ENCODE measurements at regions not wholly inside any gene's neighbourhood (a gene's known extent, or its start where the extent isn't known, plus 50 kb on each side); places are given as distances from the start of the nearest gene placed in this dataset.
"Not testable (repeated sequence)": the region's sequence is repeated elsewhere in the genome, so short reads cannot be mapped to it uniquely, and the experiment has no call there.

DNA sequence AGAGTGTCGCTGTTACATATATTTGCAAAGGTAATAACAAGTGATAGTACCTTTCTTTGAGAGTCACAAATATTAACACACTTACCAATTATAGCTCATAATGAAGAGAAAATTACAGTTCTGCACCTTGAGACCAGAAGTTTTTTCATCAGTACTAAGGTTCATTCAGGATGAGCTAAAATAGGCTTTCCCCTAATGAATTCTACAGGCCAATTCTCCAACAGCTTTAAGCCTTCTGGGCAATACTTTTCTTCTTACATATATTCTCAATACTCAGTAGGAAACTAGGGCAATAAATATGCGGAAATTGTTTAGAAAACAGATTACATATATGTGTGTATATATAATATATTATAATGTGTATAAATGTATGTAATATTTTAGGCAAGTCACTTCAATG, 2672.8 kb upstream of the PCDH20 start:
- no peak for DNase-seq (ENCODE audit: extremely low read depth, low read depth)
- TF ChIP-seq, protein P1, sequence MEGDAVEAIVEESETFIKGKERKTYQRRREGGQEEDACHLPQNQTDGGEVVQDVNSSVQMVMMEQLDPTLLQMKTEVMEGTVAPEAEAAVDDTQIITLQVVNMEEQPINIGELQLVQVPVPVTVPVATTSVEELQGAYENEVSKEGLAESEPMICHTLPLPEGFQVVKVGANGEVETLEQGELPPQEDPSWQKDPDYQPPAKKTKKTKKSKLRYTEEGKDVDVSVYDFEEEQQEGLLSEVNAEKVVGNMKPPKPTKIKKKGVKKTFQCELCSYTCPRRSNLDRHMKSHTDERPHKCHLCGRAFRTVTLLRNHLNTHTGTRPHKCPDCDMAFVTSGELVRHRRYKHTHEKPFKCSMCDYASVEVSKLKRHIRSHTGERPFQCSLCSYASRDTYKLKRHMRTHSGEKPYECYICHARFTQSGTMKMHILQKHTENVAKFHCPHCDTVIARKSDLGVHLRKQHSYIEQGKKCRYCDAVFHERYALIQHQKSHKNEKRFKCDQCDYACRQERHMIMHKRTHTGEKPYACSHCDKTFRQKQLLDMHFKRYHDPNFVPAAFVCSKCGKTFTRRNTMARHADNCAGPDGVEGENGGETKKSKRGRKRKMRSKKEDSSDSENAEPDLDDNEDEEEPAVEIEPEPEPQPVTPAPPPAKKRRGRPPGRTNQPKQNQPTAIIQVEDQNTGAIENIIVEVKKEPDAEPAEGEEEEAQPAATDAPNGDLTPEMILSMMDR (IDR thresholded peaks at IDR 0.05; ENCODE audit: low read depth, low read length): no peak

DNA sequence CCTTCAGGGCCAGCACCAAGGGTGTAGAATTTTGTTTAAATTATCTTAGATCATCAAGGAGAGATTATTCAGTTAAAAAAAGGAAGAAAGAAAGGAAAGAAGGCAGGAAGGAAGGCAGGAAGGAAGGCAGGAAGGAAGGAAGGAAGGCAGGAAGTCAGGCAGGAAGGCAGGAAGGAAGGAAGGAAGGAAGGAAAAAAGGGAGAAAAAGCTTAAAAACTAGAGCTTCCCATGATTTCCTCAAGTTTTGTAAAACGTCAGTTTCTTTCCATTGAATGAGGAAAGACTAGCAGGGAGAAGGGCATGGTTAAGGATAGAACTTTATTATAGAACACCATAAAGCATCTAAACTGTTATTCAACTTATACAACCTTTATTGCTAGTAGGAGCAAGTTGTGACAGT, 2672.0 kb upstream of the PCDH20 start:
- no peak for DNase-seq (ENCODE audit: extremely low read depth, low read depth)
- TF ChIP-seq, protein P1 (IDR thresholded peaks at IDR 0.05; ENCODE audit: low read depth, low read length): no peak

DNA sequence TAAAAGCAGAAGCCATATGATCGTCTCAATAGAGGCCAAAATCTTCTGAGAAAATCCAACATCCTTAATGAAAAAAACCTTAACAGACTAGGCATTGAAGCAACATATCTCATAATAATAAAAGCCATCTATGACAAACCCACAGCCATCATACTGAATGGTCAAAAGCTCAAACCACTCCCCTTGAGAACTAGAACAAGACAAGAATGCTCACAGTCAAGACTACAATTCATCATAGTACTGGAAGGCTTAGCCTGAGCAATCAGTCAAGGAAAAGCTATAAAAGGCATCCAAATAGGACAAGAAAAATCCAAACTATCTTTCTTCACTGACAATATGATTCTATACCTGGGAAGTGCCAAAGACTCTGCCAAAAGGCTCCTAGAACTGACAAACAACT, 2668.2 kb upstream of the PCDH20 start:
- no peak for DNase-seq (ENCODE audit: extremely low read depth, low read depth)
- TF ChIP-seq, protein P1 (IDR thresholded peaks at IDR 0.05; ENCODE audit: low read depth, low read length): no peak

DNA sequence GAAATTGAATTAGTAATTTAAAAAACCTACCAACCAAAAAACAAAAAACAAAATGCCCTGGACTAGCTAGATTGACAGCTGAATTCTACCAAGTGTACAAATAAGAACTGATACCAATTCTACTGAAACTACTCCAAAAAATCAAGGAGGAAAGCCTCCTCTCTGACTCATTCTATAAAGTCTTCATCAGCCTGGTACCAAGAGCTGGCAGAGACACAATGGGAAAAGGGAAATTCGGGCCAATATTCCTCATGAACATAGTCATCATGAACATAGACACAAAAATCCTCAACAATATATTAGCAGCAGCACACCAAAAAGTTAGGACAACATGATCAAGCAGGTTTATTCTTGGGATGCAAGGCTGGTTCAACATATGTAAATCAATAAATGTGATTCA, 2667.7 kb upstream of the PCDH20 start:
- TF ChIP-seq, protein P1 (IDR thresholded peaks at IDR 0.05; ENCODE audit: low read depth, low read length): no peak
- DNase-seq (ENCODE audit: extremely low read depth, low read depth): no peak

DNA sequence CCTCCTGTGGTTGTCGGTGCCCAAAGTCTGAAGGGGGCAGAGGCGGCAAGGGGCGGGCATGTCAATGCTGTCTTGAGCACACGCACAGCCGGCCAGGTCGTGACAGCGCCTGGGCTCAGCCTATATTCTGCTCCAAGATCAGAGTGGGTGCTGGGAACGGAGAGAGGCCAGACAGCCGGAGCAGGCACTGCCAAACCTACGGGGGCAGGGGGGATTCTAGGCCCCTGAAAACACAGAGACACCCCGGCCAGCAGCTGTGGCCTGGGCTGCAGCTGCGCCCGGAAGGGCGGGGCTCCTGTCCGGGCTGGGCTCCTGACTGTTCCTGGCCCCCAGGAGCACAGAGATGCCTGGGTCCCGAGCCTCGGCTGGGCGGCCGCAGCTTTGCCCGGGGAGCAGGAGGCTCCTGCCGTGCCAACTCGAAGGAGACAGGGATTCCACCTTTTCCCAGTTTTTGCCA, 2662.9 kb upstream of the PCDH20 start:
- no peak for DNase-seq (ENCODE audit: extremely low read depth, low read depth)
- TF ChIP-seq, protein P1 (IDR thresholded peaks at IDR 0.05; ENCODE audit: low read depth, low read length): no peak

DNA sequence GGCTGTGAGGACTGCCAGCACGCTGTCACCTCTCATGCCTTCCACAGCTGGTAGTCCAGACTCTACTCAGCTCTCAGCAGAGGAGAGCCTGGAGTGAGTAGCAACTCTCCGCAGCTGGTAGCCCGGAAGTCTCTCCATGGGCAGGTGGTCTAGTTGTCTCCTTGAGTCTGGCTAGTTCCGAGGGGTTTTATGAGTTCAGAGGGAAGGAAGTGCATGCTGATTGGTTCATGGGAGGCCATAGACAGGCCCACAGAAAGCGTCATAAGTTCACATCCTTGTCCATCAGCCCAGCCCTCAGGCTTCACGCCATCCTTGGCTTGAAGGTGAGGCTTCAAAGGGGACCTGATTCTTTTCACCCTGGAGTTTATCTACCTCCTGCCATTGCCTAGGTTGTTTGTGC, 2662.4 kb upstream of the PCDH20 start:
- DNase-seq (ENCODE audit: extremely low read depth, low read depth): no peak
- TF ChIP-seq, protein P1 (IDR thresholded peaks at IDR 0.05; ENCODE audit: low read depth, low read length): no peak

DNA sequence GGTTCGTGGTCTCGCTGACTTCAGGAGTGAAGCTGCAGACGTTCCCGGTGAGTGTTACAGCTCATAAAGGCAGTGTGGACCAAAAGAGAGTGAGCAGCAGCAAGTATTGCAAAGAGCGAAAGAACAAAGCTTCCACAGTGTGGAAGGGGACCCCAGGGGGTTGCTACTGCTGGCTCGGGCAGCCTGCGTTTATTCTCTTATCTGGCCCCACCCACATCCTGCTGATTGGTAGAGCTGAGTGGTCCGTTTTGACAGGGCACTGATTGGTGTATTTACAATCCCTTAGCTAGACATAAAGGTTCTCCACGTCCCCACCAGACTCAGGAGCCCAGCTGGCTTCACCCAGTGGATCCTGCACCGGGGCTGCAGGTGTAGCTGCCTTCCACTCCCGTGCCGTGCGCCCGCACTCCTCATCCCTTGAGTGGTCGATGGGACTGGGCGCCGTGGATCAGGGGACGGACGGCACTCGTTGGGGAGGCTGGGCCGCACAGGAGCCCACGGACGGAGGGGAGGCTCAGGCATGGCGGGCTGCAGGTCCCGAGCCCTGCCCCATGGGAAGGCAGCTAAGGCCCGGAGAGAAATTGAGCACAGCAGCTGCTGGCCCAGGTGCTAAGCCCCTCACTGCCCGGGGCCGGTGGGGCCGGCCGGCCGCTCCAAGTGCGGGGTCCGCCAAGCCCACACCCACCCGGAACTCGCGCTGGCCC, 2661.6 kb upstream of the PCDH20 start:
- DNase-seq (ENCODE audit: extremely low read depth, low read depth): not testable (repeated sequence)

Data from AG09319 (cell line).